Peyer's patch (tissue), 4 donors: ENCODE measurements at regions not wholly inside any gene's neighbourhood (a gene's known extent, or its start where the extent isn't known, plus 50 kb on each side); places are given as distances from the start of the nearest gene placed in this dataset.

Experiments used
- CTCF ChIP-seq, 6 experiments: fragments of 450-650 bp in 4 of 6; fragments of 200-600 bp in 2 of 6; sonication (generic) in 1 of 6; IDR thresholded peaks; one replicate each; pipeline ENCODE4 v1.5.1; 2017 to 2019; ENCODE audit warnings: antibody characterized with exemption in 6 of 6, mild to moderate bottlenecking in 3 of 6, moderate library complexity in 1 of 6
- POLR2A ChIP-seq, 2 donors: fragments of 450-650 bp; IDR thresholded peaks; one replicate each; pipeline ENCODE4 v1.5.1; 2017; ENCODE audit warnings: antibody characterized with exemption in 2 of 2, mild to moderate bottlenecking in 2 of 2, moderate library complexity in 2 of 2

GRCh38 chr4:43781125-43781524, 667.5 kb downstream of the KCTD8 start:
- TF ChIP-seq CTCF (IDR thresholded peaks at IDR 0.05), result no peak
- no peak for TF ChIP-seq POLR2A (IDR thresholded peaks at IDR 0.05)
